COR-L47 (cell line): ENCODE measurements at regions not wholly inside any gene's neighbourhood (a gene's known extent, or its start where the extent isn't known, plus 50 kb on each side); places are given as distances from the start of the nearest gene placed in this dataset.
A peak's percentile ranks its signal among the peaks of the same experiment; 100 is the strongest.
"Not testable (repeated sequence)": the region's sequence is repeated elsewhere in the genome, so short reads cannot be mapped to it uniquely, and the experiment has no call there.

Experiments used
- DNase-seq: peaks from one replicate; lab custom pipeline; 2025; lab: John Stamatoyannopoulos, UW

DNA sequence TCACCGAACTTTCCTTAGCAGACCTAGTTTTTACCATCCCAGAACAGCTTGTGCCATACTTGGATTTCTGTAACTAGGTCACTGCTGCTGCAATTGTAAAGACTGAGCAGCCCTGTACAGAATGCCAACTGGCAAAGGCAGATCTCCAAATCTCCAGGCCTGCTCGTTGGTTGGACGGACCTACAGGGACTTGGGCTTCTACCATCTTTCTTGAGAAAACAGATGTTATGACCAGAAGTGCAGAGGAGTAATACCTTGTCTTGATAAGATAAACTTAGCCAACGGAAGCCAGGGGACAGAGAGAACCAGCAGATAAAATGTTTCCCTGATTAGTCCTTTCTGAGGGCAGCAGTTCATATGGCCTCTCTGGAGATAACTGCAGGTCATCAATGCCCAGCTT lies 304.1 kb downstream of the RFPL4B start:
- DNase-seq = no peak

DNA sequence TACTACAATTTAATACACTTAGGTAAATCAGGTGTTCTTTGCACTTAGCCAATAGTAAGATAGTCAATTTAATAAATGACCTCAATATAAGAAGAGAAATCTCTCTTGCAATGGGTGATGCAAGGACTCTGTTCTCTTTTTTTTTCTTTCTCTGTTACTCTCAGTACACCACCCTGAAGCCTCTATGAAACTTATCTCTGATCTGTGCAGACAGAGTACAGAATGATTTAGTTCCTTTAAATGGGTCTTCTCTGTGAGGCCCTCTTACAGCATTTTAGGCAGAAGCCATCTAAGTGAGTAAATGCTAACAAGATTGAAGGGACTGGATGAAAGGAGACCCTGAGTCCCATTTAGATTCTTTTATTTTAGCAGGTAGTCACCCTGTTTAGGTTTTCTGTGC lies 312.8 kb downstream of the RFPL4B start:
- no peak for DNase-seq

GRCh38 chr6:112660626-112661025 lies 313.5 kb downstream of the RFPL4B start:
- no peak for DNase-seq

- DNase-seq = no peak
Observed at GRCh38 chr6:112663698-112664097, 316.6 kb downstream of the RFPL4B start.

DNA sequence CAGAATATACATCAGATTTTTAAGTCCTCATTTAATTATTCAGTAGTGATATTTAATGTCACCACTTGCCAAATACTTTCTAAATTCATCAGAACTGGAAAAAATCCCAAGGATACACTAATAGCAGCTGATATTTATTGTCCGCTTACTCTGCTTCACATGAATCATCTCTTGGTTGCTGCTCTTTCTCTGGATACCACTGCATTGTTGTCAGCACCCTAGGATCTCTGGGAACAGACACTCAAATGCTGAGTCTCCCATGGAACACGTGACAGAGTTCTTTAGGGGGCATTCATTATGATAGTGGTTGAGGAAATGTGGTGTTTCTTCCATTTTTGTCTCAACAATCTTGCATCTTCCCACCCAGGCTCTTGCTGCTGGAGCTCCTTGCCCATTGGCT lies 318.0 kb downstream of the RFPL4B start:
- no peak for DNase-seq

DNA sequence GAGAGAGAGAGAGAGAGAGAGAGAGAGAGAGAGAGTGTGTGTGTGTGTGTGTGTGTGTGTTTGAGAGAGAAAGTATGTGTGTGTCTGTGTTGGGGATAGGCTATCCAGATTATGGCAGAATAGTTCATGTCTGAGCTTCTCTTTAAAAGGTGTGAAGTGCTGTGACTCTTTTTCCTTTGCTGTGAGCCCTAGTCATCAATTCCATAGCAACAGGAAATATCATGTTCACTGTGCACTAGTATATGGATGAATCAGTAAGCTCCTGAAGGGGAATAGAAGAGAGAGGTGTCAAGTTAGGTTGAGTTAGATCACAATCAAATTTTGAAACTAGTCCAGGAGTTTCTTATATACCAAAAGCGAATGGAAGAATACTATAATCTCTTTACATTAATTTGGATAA lies 318.7 kb downstream of the RFPL4B start:
- no peak for DNase-seq

DNA sequence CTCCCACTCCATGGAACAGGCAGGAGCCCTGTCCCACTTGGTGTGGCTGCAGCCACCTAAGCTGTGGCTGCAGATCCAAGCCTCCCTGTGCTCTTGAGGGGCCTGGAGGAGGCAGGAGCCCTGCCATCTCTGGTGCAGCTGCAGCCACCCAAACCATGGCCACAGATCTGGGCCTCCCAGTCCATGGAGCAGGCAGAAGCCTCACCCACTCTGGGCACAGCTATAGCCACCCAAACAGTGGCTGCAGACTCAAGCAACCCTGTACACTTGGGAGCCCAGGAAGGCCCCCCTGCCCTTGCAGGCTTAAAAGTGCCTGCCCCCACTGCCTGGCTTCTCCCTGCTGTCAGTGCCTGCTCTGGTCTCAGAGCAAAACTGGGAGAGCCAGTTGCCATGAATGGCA lies 320.3 kb downstream of the RFPL4B start:
- no peak for DNase-seq

GRCh38 chr6:112680091-112680490 lies 333.0 kb downstream of the RFPL4B start:
- DNase-seq = no peak

- DNase-seq = no peak
Observed at GRCh38 chr6:112682071-112682470, 334.9 kb downstream of the RFPL4B start.

GRCh38 chr6:112683106-112683505 lies 336.0 kb downstream of the RFPL4B start:
- no peak for DNase-seq

DNA sequence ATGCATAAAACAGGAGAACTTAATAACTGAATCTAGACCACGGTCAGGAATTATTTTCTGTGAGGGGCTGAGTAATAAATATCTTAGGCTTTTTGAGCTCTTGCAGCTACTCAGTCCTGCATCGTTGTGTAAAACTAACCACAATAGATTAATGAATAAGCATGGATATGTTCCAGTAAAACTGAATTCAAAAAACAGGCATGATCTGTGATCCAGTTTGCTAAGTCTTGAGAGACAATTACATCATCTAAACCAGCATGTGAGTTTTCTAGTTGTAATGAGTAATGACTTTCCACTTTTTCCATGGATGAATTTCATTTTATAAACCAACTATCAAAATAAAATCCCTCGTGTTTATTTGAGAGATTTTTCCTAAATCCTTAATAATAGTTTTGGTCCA lies 336.8 kb downstream of the RFPL4B start:
- no peak for DNase-seq

DNA sequence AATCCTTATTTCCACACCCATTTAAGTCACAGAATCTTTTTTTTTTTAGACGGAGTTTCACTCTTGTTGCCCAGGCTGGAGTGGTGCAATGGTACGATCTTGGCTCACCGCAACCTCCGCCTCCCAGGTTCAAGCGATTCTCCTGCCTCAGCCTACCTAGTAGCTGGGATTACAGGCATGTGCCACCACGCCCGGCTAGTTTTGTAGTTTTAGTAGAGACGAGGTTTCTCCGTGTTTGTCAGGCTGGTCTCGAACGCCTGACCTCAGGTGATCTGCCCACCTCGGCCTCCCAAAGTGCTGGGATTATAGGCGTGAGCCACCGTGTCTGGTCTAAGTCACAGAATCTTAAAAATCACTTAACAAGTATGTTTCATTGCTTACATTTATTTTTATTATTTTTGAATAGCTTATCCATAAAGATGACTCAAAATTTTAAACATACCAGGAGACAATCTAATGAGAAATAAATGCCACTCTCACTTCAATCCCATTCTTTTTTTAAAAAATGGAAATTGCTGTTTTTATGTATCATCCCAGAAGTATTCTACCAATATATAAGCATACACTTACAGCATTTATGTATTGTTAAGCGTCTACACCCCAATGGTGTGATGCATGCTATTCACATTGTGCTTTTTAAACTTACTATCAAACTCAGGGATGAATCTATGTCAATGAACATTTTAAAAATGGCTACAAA lies 338.5 kb downstream of the RFPL4B start:
- DNase-seq = not testable (repeated sequence)

DNA sequence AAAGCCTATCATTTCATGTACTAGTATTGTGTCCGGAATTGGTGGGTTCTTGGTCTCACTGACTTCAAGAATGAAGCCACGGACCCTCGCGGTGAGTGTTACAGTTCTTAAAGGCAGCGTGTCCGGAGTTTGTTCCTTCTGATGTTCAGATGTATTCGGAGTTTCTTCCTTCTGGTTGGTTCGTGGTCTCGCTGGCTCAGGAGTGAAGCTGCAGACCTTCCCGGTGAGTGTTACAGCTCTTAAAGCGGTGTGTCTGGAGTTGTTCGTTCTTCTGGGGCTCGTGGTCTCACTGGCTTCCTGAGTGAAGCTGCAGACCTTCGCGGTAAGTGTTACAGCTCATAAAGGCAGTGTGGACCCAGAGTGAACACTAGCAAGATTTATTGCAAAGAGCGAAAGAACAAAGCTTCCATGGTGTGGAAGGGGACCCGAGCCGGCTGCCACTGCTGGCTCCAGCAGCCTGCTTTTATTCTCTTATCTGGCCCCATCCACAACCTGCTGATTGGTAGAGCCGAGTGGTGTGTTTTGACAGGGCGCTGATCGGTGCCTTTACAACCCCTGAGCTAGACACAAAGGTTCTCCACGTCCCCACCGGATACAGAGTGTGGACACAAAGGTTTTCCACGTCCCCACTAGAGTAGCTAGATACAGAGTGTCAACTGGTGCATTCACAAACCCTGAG lies 341.5 kb downstream of the RFPL4B start:
- not testable (repeated sequence) for DNase-seq

DNA sequence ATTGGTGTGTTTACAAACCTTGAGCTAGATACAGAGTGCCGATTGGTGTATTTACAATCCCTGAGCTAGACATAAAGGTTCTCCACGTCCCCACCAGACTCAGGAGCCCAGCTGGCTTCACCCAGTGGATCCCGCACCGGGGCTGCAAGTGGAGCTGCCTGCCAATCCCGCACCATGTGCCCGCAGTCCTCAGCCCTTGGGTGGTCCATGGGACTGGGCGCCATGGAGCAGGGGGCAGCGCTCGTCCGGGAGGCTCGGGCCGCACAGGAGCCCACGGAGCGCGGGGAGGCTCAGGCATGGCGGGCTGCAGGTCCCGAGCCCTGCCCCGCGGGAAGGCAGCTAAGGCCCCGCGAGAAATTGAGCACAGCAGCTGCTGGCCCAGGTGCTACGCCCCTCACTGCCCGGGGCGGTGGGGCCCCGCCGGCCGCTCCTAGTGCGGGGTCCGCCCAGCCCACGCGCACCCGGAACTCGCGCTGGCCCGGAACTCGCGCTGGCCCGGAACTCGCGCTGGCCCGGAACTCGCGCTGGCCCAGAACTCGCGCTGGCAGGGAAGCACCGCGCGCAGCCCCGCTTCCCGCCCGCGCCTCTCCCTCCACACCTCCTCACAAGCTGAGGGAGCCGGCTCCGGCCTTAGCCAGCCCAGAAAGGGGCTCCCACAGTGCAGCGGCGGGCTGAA lies 342.2 kb downstream of the RFPL4B start:
- DNase-seq = not testable (repeated sequence)

GRCh38 chr6:112690497-112691202 lies 343.5 kb downstream of the RFPL4B start:
- DNase-seq = peak; percentile 22

GRCh38 chr6:112691289-112691688 lies 344.2 kb downstream of the RFPL4B start:
- DNase-seq = no peak

GRCh38 chr6:112695001-112695400 lies 347.9 kb downstream of the RFPL4B start:
- no peak for DNase-seq

DNA sequence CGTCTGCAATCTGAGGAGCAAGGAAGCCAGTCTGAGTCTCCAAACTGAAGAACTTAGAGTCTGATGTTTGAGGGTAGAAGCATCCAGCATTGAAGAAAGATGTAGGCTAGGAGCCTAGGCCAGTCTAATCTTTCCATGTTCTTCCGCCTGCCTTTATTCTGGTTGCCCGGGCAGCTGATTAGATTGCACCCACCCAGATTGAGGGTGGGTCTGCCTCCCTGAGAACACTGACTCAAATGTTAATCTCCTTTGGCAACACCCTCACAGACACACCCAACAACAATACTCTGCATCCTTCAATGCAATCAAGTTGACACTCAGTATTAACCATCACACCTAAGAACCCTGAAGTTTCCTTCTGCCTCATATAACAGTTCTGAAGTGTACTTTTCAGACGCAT lies 350.1 kb downstream of the RFPL4B start:
- DNase-seq = no peak

GRCh38 chr6:112701201-112701600 lies 354.1 kb downstream of the RFPL4B start:
- no peak for DNase-seq

GRCh38 chr6:112710710-112711109 lies 363.6 kb downstream of the RFPL4B start:
- DNase-seq = no peak

DNA sequence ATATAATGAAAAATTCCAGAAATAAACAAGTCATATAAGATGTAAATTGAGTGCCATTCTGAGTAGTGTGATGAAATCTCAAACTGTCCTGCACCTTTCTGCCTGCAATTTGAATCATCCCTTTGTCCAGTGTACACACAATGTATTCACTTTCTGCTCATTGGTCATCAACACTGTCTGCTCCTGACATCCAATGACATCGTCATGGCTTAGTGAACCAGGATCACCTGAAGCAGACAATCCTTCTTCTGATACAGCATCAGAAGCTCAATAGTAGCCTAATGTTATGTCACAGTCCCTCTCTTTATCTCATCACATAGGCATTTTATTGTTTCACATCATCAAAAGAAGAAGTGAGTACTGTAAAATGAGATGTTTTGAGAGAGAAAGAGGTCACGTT lies 366.3 kb downstream of the RFPL4B start:
- DNase-seq = no peak

DNA sequence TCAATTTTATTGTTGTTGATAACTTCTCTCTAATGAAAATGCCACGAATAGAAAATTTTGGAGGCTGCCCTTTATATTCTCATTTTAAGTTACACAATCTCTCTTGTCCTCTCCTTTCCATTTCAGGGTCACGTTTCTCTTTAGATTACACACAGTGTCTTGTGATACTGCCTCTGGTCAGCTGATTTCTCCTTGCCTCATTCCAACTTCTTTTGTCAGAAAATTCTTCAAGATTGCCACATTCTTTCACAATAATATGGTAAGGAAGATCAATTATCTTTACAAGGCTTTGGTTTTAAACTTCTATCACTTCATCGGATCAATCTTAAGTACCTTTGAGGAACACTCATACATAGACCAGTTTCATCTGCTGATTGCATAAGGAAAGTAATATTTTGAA lies 370.3 kb downstream of the RFPL4B start:
- no peak for DNase-seq

DNA sequence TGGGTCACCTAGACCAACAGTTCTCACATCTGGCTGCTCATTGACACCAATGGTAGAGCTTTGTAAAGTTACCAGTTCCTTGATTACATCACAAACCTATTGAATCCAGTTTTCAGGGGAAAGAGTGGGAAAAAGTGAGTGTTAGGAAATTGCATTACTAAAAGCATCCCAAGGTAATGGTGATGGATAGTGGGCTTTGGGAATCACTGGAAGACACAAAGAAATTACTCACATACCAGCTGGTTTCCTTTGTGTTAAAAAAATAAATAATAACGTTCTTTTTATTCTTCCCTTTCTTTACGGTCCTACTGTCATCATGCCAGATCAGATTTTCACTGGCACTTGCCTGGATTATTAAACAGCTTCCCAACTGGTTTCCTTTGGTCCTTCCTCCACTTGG lies 370.7 kb downstream of the RFPL4B start:
- DNase-seq = no peak
